GM18498 (cell line): ENCODE measurements at regions not wholly inside any gene's neighbourhood (a gene's known extent, or its start where the extent isn't known, plus 50 kb on each side); places are given as distances from the start of the nearest gene placed in this dataset.

Experiments
- ATAC-seq: cut with Tn5 transposase; IDR thresholded peaks from one replicate; pipeline ENCODE4 v1.9.1; 2021; ENCODE audit warnings: mild to moderate bottlenecking, moderate library complexity; ENCODE audit not compliant: unreplicated experiment

GRCh38 chrX:38856670-38857265 lies 55.5 kb downstream of the MID1IP1 start:
- no peak for ATAC-seq

- no peak for ATAC-seq
These were observed 56.7 kb downstream of the MID1IP1 start for GRCh38 chrX:38857736-38858523.

GRCh38 chrX:38859602-38860001 lies 58.3 kb downstream of the MID1IP1 start:
- ATAC-seq: no peak

- ATAC-seq: no peak
These were observed 59.1 kb downstream of the MID1IP1 start for GRCh38 chrX:38860106-38861013.

- no peak for ATAC-seq
These were observed 60.2 kb downstream of the MID1IP1 start for GRCh38 chrX:38861489-38861888.

- ATAC-seq: no peak
These were observed 60.8 kb downstream of the MID1IP1 start for GRCh38 chrX:38862100-38862499.

- ATAC-seq: no peak
These were observed 62.9 kb downstream of the MID1IP1 start for GRCh38 chrX:38864165-38864564.

- no peak for ATAC-seq
These were observed 67.1 kb downstream of the MID1IP1 start for GRCh38 chrX:38868321-38868720.

- no peak for ATAC-seq
These were observed 67.7 kb downstream of the MID1IP1 start for GRCh38 chrX:38868941-38869401.

GRCh38 chrX:38870361-38870895 lies 69.2 kb downstream of the MID1IP1 start:
- no peak for ATAC-seq

- ATAC-seq: no peak
These were observed 70.1 kb downstream of the MID1IP1 start for GRCh38 chrX:38871129-38872029.

GRCh38 chrX:38877366-38877765 lies 76.1 kb downstream of the MID1IP1 start:
- ATAC-seq: no peak

GRCh38 chrX:38878641-38879340 lies 77.5 kb downstream of the MID1IP1 start:
- no peak for ATAC-seq

GRCh38 chrX:38879631-38880220 lies 78.5 kb downstream of the MID1IP1 start:
- peak; percentile 71 for ATAC-seq

GRCh38 chrX:38880296-38880854 lies 79.1 kb downstream of the MID1IP1 start:
- no peak for ATAC-seq

- no peak for ATAC-seq
These were observed 79.8 kb downstream of the MID1IP1 start for GRCh38 chrX:38881066-38881465.

- ATAC-seq: no peak
These were observed 80.5 kb downstream of the MID1IP1 start for GRCh38 chrX:38881727-38882126.

GRCh38 chrX:38882894-38883626 lies 81.8 kb downstream of the MID1IP1 start:
- ATAC-seq: no peak
